Keratinocyte (primary cell): ENCODE measurements at regions not wholly inside any gene's neighbourhood (a gene's known extent, or its start where the extent isn't known, plus 50 kb on each side); places are given as distances from the start of the nearest gene placed in this dataset.

Experiments
- CTCF ChIP-seq, 3 experiments: IDR thresholded peaks in 1 of 3; conservative IDR thresholded peaks in 1 of 3; optimal IDR thresholded peaks in 1 of 3; 2 replicates in 2 of 3; 3 replicates in 1 of 3; pipeline versions ENCODE3 to v1.5.1; 2011; ENCODE audit warnings: low read length in 3 of 3, mild to moderate bottlenecking in 3 of 3, moderate library complexity in 2 of 3, control low read depth in 1 of 3, inconsistent platforms in 1 of 3; ENCODE audit not compliant: insufficient read depth in 2 of 3; ENCODE audit errors: extremely low read depth in 1 of 3
- EZH2 ChIP-seq: IDR thresholded peaks from one replicate; pipeline ENCODE4 v1.6.1; 2012; ENCODE audit warnings: inconsistent platforms, mild to moderate bottlenecking, low read length, moderate library complexity

- TF ChIP-seq CTCF (optimal IDR thresholded peaks at IDR 0.05 in 1 of 3, IDR thresholded peaks at IDR 0.05 in 1 of 3, conservative IDR thresholded peaks at IDR 0.05 in 1 of 3; ENCODE audit: extremely low read depth in 1 of 3, insufficient read depth in 2 of 3, low read length in 3 of 3) (no peak), EZH2 (no peak)
Observed at GRCh38 chr2:78383576-78383975, 641.9 kb upstream of the REG3G start.
